ENCODE measurements at regions not wholly inside any gene's neighbourhood (a gene's known extent, or its start where the extent isn't known, plus 50 kb on each side); places are given as distances from the start of the nearest gene placed in this dataset.

DNA sequence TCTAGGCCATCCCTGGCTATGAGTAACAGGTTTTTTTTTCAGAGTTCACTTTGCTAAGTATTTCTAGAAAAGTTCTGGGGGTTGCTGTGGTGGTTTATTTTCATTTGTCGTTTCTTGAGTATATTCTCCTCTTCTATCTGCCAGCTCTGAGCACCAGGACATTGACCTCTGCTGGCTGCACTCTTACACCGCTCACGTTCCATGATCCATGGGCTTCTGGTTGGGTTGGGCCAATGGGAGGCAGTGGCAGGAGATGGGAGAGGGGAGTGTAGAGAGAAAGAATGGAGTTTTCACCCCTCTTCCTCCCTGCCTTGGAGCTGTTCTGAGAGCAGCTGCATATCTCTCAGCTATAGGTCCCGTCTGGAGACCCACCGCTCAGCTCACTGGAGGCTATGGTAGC lies 161.0 kb upstream of the ATXN1 start:
- TF ChIP-seq, protein P1, sequence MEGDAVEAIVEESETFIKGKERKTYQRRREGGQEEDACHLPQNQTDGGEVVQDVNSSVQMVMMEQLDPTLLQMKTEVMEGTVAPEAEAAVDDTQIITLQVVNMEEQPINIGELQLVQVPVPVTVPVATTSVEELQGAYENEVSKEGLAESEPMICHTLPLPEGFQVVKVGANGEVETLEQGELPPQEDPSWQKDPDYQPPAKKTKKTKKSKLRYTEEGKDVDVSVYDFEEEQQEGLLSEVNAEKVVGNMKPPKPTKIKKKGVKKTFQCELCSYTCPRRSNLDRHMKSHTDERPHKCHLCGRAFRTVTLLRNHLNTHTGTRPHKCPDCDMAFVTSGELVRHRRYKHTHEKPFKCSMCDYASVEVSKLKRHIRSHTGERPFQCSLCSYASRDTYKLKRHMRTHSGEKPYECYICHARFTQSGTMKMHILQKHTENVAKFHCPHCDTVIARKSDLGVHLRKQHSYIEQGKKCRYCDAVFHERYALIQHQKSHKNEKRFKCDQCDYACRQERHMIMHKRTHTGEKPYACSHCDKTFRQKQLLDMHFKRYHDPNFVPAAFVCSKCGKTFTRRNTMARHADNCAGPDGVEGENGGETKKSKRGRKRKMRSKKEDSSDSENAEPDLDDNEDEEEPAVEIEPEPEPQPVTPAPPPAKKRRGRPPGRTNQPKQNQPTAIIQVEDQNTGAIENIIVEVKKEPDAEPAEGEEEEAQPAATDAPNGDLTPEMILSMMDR (IDR thresholded peaks at IDR 0.05; ENCODE audit: borderline replicate concordance, extremely low read depth, low read length, poor library complexity, severe bottlenecking), result no peak
- no peak for TF ChIP-seq EZH2 (IDR thresholded peaks at IDR 0.05; ENCODE audit: borderline replicate concordance, low read depth, low read length, severe bottlenecking)
